NCI-H2081 treated with DMSO at 0.1 percent for 48 hours (cell line): ENCODE measurements at regions not wholly inside any gene's neighbourhood (a gene's known extent, or its start where the extent isn't known, plus 50 kb on each side); places are given as distances from the start of the nearest gene placed in this dataset.
"Not testable (repeated sequence)": the region's sequence is repeated elsewhere in the genome, so short reads cannot be mapped to it uniquely, and the experiment has no call there.

Experiments
- DNase-seq: peaks from one replicate; lab custom pipeline; 2025; lab: John Stamatoyannopoulos, UW

DNA sequence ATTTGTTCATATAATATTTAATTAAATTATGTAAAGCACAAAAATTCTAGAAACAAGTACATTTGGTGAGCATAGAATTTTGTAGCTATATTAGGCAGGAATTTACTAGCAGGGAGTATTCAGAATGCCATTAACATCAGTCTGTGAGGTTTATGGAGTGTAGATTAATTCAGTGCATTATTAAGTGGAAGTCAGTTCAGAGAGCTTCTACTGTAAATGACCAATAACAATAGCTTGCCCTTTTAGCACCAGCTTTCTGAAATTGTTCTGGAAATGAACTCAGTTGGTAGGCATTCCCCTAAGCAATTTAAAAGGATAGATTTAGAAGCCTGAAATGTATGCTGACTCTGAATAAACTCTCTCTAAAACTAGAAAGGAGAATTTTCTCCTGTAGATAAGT, 208.2 kb upstream of the CNTNAP5 start:
- DNase-seq = no peak

DNA sequence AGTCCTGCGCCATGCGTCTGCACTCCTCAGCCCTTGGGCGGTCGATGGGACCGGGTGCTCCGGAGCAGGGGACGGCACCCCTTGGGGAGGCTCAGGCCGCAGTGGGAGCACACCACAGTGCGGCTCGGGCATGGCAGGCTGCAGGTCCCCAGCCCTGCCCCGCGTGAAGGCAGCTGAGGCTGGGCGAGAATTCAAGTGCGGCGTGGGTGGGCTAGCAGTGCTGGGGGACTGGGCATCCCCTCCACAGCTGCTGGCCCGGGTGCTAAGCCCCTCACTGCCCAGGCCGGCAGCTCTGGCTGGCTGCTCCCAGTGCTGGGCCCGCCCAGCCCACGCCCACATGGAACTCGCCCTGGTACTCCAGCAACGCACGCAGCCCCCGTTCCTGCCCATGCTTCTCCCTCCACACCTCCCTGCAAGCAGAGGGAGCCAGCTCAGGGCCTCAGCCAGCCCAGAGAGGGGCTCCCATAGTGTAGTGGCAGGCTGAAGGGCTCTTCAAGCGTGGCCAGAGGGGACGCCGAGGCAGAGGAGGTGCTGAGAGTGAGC, 198.3 kb upstream of the CNTNAP5 start:
- DNase-seq = no peak

DNA sequence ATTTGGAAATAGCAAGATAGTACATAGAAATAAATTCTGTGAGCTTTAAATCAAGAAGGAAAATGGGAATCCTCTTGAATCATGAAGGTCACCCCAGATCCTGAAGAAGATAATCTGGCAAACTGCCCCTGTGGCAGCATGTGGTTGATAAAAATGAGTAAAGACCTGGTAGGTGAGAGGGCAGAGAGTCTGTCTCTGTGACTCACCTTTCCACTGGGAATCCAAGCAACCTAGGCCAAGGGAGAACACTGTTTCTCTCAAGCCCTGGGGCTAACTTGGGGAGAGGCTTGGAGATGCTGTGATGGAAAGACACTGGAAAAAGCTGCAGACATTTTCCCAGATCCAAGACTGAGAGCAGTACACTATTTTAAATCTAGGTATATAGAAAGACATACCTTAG, 185.8 kb upstream of the CNTNAP5 start:
- DNase-seq = no peak

DNA sequence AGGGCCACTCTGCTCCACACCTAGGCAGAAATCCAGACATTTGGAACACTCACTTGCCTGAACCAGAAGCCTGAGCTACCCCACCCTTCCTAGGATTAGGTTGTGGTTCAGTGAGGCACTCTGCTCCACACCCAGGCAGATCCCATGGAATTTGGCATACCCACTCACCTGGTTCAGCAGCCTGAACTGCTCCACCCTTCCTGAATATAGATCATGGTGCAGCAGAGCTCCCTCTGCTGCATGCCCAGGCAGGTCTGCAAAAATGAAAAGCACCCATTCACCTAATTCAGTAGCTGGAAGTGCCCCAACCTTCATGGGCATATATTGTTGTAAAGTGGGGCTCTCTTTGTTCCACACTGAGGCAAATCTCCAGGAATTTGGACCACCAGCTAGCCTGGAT, 185.1 kb upstream of the CNTNAP5 start:
- no peak for DNase-seq

DNA sequence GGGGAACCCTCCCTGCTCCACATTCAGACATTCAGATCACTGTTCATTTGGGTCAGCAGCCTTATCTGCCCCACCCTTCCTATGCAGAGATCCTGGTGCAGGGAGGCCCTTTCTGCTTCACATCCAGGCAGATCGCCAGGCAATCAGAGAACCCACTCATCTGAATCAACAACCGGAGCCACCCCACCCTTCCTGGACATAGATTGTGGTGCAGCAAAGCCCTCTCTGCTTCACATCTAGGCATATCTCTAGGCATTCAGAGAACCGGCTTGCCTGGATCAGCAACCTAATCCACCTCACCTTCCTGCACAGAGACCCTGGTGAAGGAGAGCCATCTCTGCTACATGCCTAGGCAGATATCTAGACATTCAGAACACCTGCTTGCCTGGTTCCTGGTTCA, 184.5 kb upstream of the CNTNAP5 start:
- DNase-seq = no peak

DNA sequence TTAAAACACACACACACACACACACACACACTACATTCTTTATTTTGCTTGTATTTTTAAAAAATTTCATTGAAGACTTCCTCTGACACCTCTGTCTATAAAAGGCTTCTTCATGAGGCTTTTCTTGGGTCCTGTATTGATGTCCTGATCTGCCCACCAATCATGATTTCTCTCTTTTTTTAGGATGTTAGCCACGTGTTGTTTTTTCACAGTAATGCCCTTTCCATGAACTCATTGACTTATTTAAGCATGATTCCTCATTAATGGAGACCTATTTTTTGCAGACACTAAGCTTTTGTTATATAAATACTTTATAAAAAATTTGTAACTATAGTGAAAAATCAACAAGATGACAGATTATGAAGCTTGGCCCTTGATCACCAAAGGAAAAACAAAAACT, 173.8 kb upstream of the CNTNAP5 start:
- no peak for DNase-seq

DNA sequence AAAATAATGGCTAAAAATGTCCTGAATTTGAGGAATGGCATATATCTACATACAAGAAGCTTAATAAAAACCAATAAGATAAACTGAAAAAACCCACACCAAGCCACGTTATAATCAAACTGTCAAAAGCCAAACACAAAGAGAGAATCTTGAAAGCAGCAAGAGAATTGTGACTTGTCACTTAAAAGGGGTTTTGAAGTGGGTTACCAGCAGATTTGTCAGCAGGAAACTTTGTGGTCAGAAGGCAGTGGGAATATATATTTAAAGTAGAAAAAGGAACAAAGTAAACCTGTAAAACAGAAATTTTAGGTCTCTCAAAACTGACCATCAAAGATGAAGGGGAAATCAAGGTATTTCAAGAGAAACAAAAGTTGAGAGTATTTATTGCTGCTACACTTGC, 171.9 kb upstream of the CNTNAP5 start:
- no peak for DNase-seq

DNA sequence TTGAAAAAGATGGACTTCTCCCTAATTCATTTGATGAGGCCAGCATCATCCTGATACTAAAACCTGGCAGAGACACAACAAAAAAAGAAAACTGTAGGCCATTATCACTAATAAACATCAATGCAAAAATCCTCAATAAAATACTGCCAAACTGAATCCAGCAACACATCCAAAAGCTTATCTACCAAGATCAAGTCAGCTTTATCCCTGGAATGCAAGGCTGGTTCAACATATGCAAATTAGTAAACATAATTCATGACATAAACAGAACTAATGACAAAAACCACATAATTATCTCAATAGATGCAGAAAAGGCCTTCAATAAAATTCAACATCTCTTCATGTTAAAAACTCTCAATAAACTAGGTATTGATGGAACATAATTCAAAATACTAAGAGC, 166.1 kb upstream of the CNTNAP5 start:
- not testable (repeated sequence) for DNase-seq

DNA sequence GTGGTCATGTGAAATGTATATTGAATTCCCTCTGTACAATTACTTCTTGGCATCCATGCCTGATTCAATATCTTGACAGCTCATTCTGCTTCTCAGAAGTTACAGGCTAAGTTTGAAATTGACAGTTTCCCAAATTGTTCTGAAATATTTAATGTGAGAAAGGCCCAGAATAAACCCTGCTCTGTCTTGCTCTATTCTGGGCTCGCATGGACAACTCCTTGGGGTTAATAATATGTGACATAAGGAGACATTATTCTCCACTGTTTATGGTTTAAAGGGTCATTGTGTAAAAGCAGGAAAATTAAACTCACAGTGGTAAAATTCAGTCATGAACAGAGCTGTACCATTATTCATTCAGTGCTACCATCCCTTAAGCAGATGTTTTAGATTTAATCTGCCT, 160.7 kb upstream of the CNTNAP5 start:
- no peak for DNase-seq

DNA sequence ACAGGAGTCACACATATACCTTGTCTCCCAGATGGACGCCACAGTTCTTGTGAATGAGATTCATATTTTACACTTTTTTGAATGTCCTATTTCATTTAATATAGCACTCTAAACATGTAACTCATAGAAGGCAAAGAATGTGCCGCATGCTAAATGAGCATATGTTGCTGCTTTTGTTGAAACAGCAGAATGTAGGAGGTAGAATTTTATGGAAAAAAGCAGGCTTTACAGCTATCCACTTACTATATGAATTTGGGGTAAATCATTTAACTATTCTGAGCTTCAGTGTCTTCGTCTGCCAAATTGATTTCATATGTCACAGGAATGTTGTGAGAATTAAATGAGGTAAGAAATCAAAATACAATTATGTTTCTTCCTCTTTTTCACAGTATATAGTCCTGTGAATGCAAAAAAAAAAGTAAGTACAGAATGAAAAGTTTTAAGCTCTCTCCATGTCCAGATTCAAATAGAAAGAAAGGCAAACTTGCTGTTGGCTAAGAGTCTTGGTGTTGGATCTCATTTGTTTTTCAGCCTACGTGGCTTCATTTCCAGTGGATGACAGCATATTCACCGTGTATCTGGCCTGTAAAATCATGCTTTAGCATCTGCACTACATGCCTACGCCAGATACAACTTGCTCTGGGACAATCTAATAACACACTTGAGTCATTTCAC, 154.7 kb upstream of the CNTNAP5 start:
- DNase-seq = no peak

DNA sequence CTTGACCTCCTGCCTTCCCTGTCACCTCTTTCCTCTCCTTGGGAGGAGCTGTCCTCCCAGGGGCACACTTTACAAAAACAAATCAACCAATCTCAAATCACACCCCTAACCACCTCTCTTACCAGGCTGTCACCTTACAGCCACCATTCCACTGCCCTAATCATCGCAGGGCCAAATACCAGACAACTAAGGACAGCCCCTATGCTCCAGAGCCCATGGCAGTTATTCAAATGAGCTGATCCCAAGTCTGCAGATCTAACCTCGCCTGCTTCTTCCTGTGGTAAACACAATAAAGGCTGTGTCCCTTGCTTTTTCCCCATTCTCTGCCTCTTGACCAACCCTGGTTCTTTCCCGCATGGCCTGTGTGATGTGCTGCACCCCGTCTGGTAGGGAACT, 154.2 kb upstream of the CNTNAP5 start:
- no peak for DNase-seq

DNA sequence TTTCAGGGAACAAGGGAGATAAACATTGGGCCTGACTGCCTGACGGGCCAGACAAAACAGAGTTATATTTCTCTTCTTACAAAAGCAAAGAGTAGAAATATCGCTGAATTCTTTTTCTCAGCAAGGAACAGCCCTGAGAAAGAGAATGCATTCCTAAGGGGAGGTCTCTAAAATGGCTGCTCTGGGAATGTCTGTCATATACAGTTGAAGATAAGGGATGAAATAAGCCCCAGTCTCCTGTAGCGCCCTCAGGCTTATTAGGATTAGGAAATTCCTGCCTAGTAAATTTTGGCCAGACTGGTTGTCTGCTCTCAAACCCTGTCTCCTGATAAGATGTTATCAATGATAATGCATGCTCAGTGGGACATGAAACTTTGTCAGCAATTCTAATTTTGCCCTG, 134.9 kb upstream of the CNTNAP5 start:
- DNase-seq = no peak

DNA sequence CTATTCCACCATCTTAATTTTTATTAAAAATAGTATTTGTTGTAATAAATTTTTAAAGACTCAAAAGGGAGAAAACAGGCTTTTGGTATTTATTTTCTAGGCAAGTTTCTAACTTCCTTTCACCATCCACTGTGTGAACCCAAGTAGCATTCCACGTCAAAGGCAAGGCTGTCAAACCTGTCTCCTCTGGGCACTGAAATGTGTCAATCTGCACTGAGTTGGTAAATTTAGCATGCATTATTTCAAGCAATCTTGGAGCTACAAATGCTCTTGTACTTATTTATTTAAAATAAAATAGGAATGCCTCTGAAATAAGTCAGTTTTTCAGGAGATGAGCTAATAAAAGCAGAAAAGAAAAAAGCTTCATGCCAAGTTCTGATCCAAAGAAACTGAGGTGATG, 130.9 kb upstream of the CNTNAP5 start:
- DNase-seq = no peak

DNA sequence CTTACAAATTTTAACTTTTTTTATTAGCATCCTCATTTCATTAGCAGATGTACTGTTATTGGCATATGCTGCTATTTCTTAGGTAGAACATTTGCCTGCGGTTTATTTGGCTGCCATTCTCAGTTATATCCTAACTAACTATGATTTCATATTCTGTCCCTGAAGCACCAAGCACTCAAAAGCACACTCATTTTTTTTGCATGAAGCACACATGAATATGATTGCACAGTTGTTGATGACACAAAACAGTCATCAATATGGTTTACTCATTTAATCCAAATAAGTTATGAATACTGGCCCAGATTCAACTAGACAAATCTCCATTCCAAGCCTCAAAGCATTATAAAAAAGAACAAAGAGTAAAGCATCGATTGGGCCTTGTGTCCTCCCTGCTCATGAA, 129.4 kb upstream of the CNTNAP5 start:
- no peak for DNase-seq

DNA sequence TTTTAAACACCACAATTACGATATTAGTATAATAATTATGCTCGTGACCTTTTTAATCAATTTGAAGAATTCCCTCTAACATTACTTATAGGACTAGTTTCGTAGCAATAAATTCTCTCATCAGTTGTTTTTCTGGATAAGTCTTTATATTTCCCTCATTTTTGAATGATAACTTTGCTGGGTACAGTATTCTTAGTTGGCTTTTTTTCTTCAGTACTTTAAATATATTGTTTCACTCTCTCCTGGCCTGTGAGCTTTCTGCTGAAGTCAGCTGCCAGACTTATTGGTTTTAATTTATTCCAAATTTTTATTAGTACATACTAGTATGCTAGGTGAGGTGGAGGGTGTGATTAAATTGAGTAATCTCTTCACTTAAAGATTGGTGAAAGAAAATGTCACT, 123.8 kb upstream of the CNTNAP5 start:
- no peak for DNase-seq

DNA sequence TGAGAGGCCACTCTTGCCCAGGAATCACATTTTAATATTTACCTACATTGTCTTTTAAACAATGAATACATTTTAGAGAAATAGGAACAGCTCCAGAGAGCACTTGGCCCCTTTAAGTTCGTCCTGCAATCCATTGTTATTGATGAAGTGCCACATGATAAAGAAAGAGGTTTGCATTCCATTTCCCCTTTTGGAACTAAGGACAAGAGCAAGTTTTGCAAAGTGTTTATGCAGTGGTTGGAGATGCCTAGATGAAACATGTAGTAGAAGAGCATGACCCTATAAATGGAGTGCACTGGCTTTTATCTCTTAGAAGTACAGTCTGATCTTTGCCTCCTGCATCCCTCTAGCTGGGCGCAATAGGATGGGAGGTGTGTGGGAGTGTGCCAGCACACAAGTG, 118.7 kb upstream of the CNTNAP5 start:
- DNase-seq = no peak

DNA sequence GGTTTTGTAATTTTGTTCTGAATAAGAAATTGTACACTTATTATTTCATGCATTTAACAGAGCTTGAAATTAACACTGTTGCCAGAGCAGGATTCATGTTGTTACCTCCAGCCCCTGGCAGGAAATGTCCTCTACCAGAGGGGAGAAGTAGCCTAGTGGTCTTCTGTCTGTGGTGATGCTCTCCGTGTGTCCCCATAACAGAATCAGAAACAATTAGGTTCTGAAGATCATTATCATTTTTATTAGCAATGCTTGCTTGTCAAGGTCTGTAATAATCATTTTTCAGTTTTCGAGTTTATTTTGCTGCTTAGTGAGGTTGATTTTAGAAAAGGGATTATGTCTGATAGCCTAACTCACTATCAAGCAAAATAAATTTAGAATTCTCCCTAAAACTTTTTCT, 116.6 kb upstream of the CNTNAP5 start:
- no peak for DNase-seq

DNA sequence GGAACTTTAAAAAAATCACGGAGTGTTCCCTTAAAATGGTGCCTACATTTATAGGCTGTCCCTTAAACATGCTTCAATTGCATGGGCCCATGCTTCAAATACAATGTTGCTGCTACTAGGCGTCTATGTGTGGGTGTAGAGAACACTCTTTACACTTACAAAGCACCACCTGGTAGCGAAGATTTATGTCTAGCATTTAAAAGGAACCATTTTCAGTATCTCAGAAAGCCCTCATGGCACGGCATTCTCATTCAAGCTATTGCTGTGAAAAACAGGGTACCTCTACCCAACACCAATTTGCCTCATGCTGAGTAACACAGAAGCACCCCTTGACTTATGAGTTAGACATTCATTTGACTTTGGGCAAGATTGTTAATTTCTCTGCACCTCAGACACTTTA, 112.9 kb upstream of the CNTNAP5 start:
- no peak for DNase-seq

DNA sequence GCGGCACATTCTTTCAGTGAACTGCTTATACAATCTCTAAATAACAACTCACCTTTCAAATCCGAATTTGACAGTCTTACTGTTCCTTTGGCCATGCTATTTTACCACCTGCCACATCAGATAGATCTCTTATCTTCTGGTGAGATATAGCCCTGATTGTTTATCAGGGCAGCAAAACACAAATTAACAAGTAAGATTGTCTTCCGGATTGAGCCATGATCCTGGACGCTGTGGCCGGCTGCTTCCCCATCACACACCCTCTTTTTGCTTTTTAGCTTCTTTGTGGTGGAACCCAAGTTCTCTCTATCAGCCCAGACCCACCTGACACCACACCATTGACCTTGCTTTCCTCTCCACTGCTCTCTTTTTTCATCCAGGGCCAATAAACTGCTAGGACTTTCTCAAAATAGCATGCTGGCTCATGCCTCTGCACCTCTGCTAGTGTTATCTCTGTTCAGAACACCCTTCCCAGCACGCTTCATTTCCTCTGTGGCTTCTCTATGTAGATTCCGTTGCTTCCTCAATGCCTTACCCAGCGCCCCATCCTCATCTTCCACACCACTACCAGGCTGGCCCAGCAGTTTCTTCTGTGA, 111.8 kb upstream of the CNTNAP5 start:
- no peak for DNase-seq

DNA sequence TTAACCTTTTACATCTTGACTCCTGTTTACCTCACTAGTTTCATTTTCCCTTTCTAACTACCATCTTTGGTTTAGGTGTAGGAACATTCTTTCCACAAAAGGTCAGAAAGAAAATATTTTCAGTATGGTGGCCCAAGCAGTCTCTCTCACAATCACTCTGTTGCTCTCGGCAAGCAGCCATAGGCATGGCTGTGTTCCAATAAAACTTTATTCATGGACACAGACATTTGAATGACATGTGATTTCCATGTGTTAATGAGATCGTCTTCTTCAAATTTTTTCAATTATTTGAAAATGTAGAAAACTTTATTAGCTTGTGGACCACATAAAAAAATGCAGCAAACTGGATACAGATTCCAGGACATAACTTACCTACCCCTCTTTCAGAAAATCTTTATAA, 109.7 kb upstream of the CNTNAP5 start:
- no peak for DNase-seq

DNA sequence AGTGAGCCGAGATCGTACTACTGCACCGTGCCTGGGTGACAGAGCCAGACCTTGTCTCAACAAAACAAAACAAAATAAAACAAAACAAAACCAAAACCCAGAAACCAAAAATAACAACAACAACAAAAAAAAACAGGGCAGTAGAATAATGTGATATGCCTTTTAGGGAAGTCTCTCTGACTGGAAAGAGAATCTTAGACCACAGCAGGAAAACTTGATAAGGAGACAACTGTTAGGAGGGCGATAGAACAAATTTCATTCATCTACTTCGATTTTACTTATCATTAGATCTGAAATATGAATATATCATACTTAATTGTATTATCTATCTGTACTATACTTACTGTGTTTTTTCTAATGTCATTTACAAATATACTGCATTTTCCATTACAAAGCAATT, 109.0 kb upstream of the CNTNAP5 start:
- no peak for DNase-seq

DNA sequence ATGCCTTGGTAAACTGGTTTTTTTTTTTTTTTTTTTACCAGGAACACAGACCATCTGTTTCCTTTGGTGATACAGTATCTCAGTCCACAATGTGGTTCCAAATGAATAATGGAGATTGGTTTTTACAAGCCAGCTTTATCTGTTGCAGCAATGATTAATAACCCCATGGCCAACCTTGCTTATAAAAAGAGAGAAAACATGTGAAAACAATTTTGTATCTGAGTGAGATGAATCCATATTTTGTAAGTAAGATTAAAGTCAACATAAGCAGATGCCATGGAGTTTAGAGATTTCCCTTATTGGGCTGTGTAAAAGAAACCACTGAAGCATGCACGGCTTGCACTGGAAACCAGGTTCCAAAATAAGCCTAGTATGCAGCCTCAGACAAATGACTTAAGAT, 108.6 kb upstream of the CNTNAP5 start:
- no peak for DNase-seq

DNA sequence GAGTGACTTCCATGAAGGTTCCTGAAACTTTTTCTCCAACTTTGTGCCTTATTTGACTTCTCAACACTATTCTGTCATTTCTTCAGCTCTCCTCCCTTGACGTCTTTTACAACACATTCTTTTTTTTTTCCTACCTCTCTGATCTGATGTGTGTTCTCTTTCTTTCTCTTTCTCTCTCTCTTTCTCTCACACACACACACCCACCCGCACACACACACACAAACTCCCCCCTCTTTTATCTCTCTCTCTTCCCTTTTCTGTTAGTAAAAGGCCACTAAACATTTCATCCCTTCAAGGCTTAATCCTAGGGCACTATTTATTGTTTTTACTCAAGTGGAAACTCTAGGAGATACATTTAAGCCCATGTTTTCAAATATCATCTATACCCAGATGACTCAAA, 107.8 kb upstream of the CNTNAP5 start:
- DNase-seq = no peak

DNA sequence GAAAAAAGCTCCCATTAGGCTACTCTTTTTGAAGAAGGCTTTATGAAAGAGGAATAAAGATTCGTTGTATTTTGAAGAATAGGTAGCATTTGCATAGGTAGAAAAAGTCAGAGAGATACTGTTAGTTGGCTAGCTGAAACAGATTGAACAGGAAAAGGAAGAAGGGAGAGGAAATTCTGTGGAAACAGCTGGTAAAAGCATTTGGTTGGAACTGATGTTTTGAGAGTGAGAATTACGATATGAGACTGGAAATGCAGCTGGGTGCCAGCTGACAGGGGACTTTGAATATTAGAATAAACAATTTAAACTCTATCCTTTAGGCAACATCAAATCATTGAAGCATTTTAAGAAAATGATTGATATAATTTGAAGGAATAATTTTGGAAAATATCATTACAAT, 96.7 kb upstream of the CNTNAP5 start:
- no peak for DNase-seq
